Keratinocyte (primary cell): ENCODE measurements at regions not wholly inside any gene's neighbourhood (a gene's known extent, or its start where the extent isn't known, plus 50 kb on each side); places are given as distances from the start of the nearest gene placed in this dataset.

ENCODE experiments used
- DNase-seq: peaks from one replicate; pipeline ENCODE4 v3.0.0-alpha.2; 2011; ENCODE audit warnings: low read depth, missing footprints, low spot score
- FAIRE-seq: peaks from 2 replicates; lab custom pipeline; 2011; peaks lifted over from hg19 to GRCh38; lab: Jason Lieb, UNC
- H2AFZ ChIP-seq: 2 replicates; pipeline ENCODE4 v1.6.0; 2012; ENCODE audit warnings: low read length, control low read depth, inconsistent platforms; ENCODE audit not compliant: control insufficient read depth
- H3K27ac ChIP-seq: 2 replicates; pipeline ENCODE4 v1.5.1; 2011; ENCODE audit warnings: low read length; ENCODE audit not compliant: control insufficient read depth, insufficient read depth
- H3K27me3 ChIP-seq: 3 replicates; pipeline ENCODE4 v1.6.0; 2011; ENCODE audit warnings: low read length; ENCODE audit not compliant: control insufficient read depth, insufficient read depth; ENCODE audit errors: extremely low read depth
- H3K36me3 ChIP-seq, 2 experiments: 2 replicates in 1 of 2; 3 replicates in 1 of 2; pipeline ENCODE4 v1.5.1; 2011; ENCODE audit warnings: low read length in 2 of 2, mild to moderate bottlenecking in 1 of 2; ENCODE audit not compliant: control insufficient read depth in 2 of 2, insufficient read depth in 2 of 2; ENCODE audit errors: extremely low read depth in 1 of 2
- H3K4me1 ChIP-seq: 3 replicates; pipeline ENCODE4 v1.5.1; 2011; ENCODE audit warnings: low read length; ENCODE audit not compliant: control insufficient read depth, insufficient read depth; ENCODE audit errors: extremely low read depth
- H3K4me2 ChIP-seq: 3 replicates; pipeline ENCODE4 v1.6.0; 2011; ENCODE audit warnings: low read depth, low read length; ENCODE audit not compliant: control insufficient read depth, insufficient read depth; ENCODE audit errors: extremely low read depth
- H3K4me3 ChIP-seq, 3 experiments: fragments of 200-600 bp in 1 of 3; sonication (generic) in 1 of 3; 2 replicates in 2 of 3; 3 replicates in 1 of 3; pipeline ENCODE4 v1.5.1; 2011 to 2016; ENCODE audit warnings: low read length in 3 of 3, mild to moderate bottlenecking in 3 of 3, control low read depth in 2 of 3, inconsistent platforms in 1 of 3, low read depth in 1 of 3, mixed read lengths in 1 of 3, mixed run types in 1 of 3, moderate library complexity in 1 of 3; ENCODE audit not compliant: control insufficient read depth in 2 of 3, insufficient read depth in 2 of 3; ENCODE audit errors: extremely low read depth in 1 of 3
- H3K79me2 ChIP-seq: 2 replicates; pipeline ENCODE4 v1.6.0; 2012; ENCODE audit warnings: low read length; ENCODE audit not compliant: control insufficient read depth, insufficient read depth
- H3K9ac ChIP-seq: 3 replicates; pipeline ENCODE4 v1.6.0; 2011; ENCODE audit warnings: low read length; ENCODE audit not compliant: control insufficient read depth, insufficient read depth; ENCODE audit errors: extremely low read depth
- H3K9me1 ChIP-seq: 3 replicates; pipeline ENCODE4 v1.6.0; 2011; ENCODE audit warnings: low read length; ENCODE audit not compliant: control insufficient read depth, insufficient read depth; ENCODE audit errors: extremely low read depth
- H3K9me3 ChIP-seq: 2 replicates; pipeline ENCODE4 v1.5.1; 2012; ENCODE audit warnings: low read depth, low read length; ENCODE audit not compliant: control insufficient read depth
- H4K20me1 ChIP-seq: 3 replicates; pipeline ENCODE4 v1.6.0; 2011; ENCODE audit warnings: low read length; ENCODE audit not compliant: control insufficient read depth, insufficient read depth; ENCODE audit errors: extremely low read depth
- EZH2 ChIP-seq: IDR thresholded peaks from one replicate; pipeline ENCODE4 v1.6.1; 2012; ENCODE audit warnings: inconsistent platforms, mild to moderate bottlenecking, low read length, moderate library complexity
- dilution Hi-C: fragments of 300-500 bp; cut with MboI; formaldehyde crosslinking; loops from one replicate; pipeline ENCODE4 v1.7.0; 2020; ENCODE audit warnings: low sequenced_read_pairs; ENCODE audit not compliant: extremely low pct_ligation_motif_present
- TF ChIP-seq, protein P1 (sequence below), 3 experiments: IDR thresholded peaks in 1 of 3; conservative IDR thresholded peaks in 1 of 3; optimal IDR thresholded peaks in 1 of 3; 2 replicates in 2 of 3; 3 replicates in 1 of 3; pipeline versions ENCODE3 to v1.5.1; 2011; ENCODE audit warnings: low read length in 3 of 3, mild to moderate bottlenecking in 3 of 3, moderate library complexity in 2 of 3, control low read depth in 1 of 3, inconsistent platforms in 1 of 3; ENCODE audit not compliant: insufficient read depth in 2 of 3; ENCODE audit errors: extremely low read depth in 1 of 3

- Histone ChIP-seq H3K27ac (no peak overlapping the region), H3K4me3 (no peak overlapping the region), H3K36me3 (no peaks in the 10 kb centered on the region), H2AFZ (no peak overlapping the region), H3K4me1 (no peaks in the 10 kb centered on the region), H4K20me1 (no peaks in the 10 kb centered on the region), H3K27me3 (no peaks in the 10 kb centered on the region), H3K79me2 (no peaks in the 10 kb centered on the region), H3K9ac (no peak overlapping the region), H3K9me3 (no peaks in the 10 kb centered on the region), H3K9me1 (no peaks in the 10 kb centered on the region), H3K4me2 (no peak overlapping the region)
- no peak for DNase-seq
- dilution Hi-C loops: no loop called here
- no peak for TF ChIP-seq EZH2
- TF ChIP-seq, protein P1, sequence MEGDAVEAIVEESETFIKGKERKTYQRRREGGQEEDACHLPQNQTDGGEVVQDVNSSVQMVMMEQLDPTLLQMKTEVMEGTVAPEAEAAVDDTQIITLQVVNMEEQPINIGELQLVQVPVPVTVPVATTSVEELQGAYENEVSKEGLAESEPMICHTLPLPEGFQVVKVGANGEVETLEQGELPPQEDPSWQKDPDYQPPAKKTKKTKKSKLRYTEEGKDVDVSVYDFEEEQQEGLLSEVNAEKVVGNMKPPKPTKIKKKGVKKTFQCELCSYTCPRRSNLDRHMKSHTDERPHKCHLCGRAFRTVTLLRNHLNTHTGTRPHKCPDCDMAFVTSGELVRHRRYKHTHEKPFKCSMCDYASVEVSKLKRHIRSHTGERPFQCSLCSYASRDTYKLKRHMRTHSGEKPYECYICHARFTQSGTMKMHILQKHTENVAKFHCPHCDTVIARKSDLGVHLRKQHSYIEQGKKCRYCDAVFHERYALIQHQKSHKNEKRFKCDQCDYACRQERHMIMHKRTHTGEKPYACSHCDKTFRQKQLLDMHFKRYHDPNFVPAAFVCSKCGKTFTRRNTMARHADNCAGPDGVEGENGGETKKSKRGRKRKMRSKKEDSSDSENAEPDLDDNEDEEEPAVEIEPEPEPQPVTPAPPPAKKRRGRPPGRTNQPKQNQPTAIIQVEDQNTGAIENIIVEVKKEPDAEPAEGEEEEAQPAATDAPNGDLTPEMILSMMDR (optimal IDR thresholded peaks at IDR 0.05 in 1 of 3, IDR thresholded peaks at IDR 0.05 in 1 of 3, conservative IDR thresholded peaks at IDR 0.05 in 1 of 3; ENCODE audit: extremely low read depth in 1 of 3, insufficient read depth in 2 of 3, low read length in 3 of 3): no peak
- FAIRE-seq: no peak
These were observed 115.2 kb upstream of the FAT3 start for GRCh38 chr11:92109466-92109865.

DNA sequence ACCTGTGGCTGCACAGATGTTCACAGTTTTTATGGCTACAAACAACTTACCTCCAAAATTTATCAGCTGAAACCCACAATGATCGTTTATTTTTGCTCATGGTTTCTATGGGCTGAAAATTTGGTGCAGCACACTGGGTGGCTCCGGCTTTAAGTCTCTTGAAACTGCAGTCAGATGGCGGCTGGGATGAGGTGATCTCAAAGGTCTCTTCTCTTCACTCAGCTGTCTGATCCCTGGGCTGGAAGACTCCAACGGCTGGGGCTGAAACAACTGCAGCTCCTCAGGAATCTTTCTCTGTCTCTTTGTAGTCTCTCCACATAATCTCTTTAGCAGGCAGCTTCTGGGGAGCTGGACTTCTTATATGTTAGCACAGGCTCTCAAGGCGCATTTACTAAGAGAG lies 117.3 kb upstream of the FAT3 start:
- H3K9me1 ChIP-seq: no peaks in the 10 kb centered on the region
- FAIRE-seq: no peak
- no peak overlapping the region for H3K9ac ChIP-seq
- H3K4me1 ChIP-seq: no peaks in the 10 kb centered on the region
- DNase-seq: no peak
- no peaks in the 10 kb centered on the region for H3K9me3 ChIP-seq
- no peaks in the 10 kb centered on the region for H3K27me3 ChIP-seq
- H3K79me2 ChIP-seq: no peaks in the 10 kb centered on the region
- H2AFZ ChIP-seq: no peak overlapping the region
- TF ChIP-seq, protein P1 (optimal IDR thresholded peaks at IDR 0.05 in 1 of 3, IDR thresholded peaks at IDR 0.05 in 1 of 3, conservative IDR thresholded peaks at IDR 0.05 in 1 of 3; ENCODE audit: extremely low read depth in 1 of 3, insufficient read depth in 2 of 3, low read length in 3 of 3): no peak
- TF ChIP-seq EZH2: no peak
- no peak overlapping the region for H3K4me3 ChIP-seq
- dilution Hi-C loops: no loop called here
- H4K20me1 ChIP-seq: no peaks in the 10 kb centered on the region
- H3K36me3 ChIP-seq: no peaks in the 10 kb centered on the region
- H3K27ac ChIP-seq: no peak overlapping the region
- H3K4me2 ChIP-seq: no peak overlapping the region
